ENCODE measurements at regions not wholly inside any gene's neighbourhood (a gene's known extent, or its start where the extent isn't known, plus 50 kb on each side); places are given as distances from the start of the nearest gene placed in this dataset.

DNA sequence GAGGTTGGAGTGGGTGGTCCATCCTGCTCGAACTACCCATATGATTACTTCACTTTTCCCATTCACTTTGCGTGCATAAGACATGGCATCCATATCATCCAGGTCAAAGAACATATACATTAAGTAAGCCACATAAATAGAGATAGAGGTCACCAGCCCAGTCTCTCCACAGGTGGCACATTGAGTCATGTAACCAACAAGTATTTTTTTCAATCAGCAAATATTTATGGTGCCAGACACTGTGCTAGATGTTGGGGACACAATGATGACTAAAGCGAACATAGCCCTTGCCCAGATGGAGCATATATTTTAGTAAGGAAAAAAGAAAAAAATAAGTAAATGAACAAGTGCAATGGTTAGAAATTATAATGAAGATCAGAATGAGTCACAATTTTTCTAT is 83.6 kb upstream of the LCLAT1 start:
- TF ChIP-seq, protein P1, sequence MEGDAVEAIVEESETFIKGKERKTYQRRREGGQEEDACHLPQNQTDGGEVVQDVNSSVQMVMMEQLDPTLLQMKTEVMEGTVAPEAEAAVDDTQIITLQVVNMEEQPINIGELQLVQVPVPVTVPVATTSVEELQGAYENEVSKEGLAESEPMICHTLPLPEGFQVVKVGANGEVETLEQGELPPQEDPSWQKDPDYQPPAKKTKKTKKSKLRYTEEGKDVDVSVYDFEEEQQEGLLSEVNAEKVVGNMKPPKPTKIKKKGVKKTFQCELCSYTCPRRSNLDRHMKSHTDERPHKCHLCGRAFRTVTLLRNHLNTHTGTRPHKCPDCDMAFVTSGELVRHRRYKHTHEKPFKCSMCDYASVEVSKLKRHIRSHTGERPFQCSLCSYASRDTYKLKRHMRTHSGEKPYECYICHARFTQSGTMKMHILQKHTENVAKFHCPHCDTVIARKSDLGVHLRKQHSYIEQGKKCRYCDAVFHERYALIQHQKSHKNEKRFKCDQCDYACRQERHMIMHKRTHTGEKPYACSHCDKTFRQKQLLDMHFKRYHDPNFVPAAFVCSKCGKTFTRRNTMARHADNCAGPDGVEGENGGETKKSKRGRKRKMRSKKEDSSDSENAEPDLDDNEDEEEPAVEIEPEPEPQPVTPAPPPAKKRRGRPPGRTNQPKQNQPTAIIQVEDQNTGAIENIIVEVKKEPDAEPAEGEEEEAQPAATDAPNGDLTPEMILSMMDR (conservative IDR thresholded peaks at IDR 0.05; ENCODE audit: low read length) = no peak
- no peak for TF ChIP-seq EZH2phosphoT487 (IDR thresholded peaks at IDR 0.05; ENCODE audit: borderline replicate concordance)

All from Loucy (cell line).